B cell (primary cell): ENCODE measurements at regions not wholly inside any gene's neighbourhood (a gene's known extent, or its start where the extent isn't known, plus 50 kb on each side); places are given as distances from the start of the nearest gene placed in this dataset.

ENCODE experiments used
- ATAC-seq: fragments of 200-7000 bp; cut with Tn5 transposase; one replicate; pipeline ENCODE4 v1.10.0; 2021; ENCODE audit warnings: low read depth, mild to moderate bottlenecking, moderate number of reproducible peaks, moderate library complexity
- CTCF ChIA-PET: fragments of 350-600 bp; sonication (Branson Sonifier 250); formaldehyde crosslinking; loops from one replicate; lab custom pipeline; 2021; ENCODE audit warnings: antibody characterized with exemption, inconsistent platforms; lab: Charles Lee
- POLR2A ChIA-PET: fragments of 350-600 bp; sonication (Branson Sonifier 250); formaldehyde crosslinking; loops from one replicate; lab custom pipeline; 2021; ENCODE audit warnings: antibody characterized with exemption; lab: Charles Lee
- DNase-seq: peaks from one replicate; pipeline ENCODE4 v3.0.0; 2013
- H2AFZ ChIP-seq: 2 replicates; pipeline ENCODE4 v1.6.1; 2012; ENCODE audit warnings: mild to moderate bottlenecking, low read depth, low read length; ENCODE audit not compliant: insufficient read depth, poor library complexity, severe bottlenecking
- H3K27ac ChIP-seq, 2 donors: 1 replicate in 1 of 2; 2 replicates in 1 of 2; pipeline ENCODE4 v1.5.1; 2012 to 2013; ENCODE audit warnings: low read length in 2 of 2, mild to moderate bottlenecking in 2 of 2, moderate library complexity in 1 of 2
- H3K27me3 ChIP-seq, 4 experiments: fragments of 200-600 bp in 1 of 4; sonication (generic) in 1 of 4; replicated peaks in 1 of 4; 1 replicate in 2 of 4; 2 replicates in 2 of 4; pipeline versions ENCODE4 v1.6.1 to v1.7.0; 2013 to 2016; ENCODE audit warnings: low read length in 3 of 4, mild to moderate bottlenecking in 2 of 4, mixed read lengths in 1 of 4, moderate library complexity in 1 of 4; ENCODE audit not compliant: insufficient read depth in 4 of 4, control insufficient read depth in 3 of 4; ENCODE audit errors: control extremely low read depth in 1 of 4
- H3K36me3 ChIP-seq, 2 experiments: replicated peaks in 1 of 2; 1 replicate in 1 of 2; 2 replicates in 1 of 2; pipeline versions ENCODE4 v1.6.1 to v1.7.1; 2013; ENCODE audit warnings: low read length in 1 of 2; ENCODE audit not compliant: insufficient read depth in 2 of 2, control insufficient read depth in 1 of 2; ENCODE audit errors: control extremely low read depth in 1 of 2, extremely low read depth in 1 of 2
- H3K4me1 ChIP-seq, 2 donors: fragments of 200-600 bp in 1 of 2; sonication (generic) in 1 of 2; 1 replicate in 1 of 2; 2 replicates in 1 of 2; pipeline versions ENCODE4 v1.5.1 to v1.6.1; 2013 to 2017; ENCODE audit warnings: low read length in 2 of 2; ENCODE audit not compliant: control insufficient read depth in 2 of 2, insufficient read depth in 2 of 2
- H3K4me2 ChIP-seq: replicated peaks from 2 replicates; pipeline ENCODE3; 2012; ENCODE audit warnings: mild to moderate bottlenecking, low read depth, low read length; ENCODE audit not compliant: poor library complexity, severe bottlenecking
- H3K4me3 ChIP-seq, 5 experiments: fragments of 200-600 bp in 1 of 5; sonication (generic) in 1 of 5; 1 replicate in 3 of 5; 2 replicates in 2 of 5; pipeline versions ENCODE4 v1.5.1 to v1.7.0; 2011 to 2016; ENCODE audit warnings: low read length in 4 of 5, mild to moderate bottlenecking in 4 of 5, low read depth in 2 of 5, control low read depth in 1 of 5, moderate library complexity in 1 of 5; ENCODE audit not compliant: insufficient read depth in 1 of 5; ENCODE audit errors: control extremely low read depth in 1 of 5, extremely low read depth in 1 of 5
- H3K79me2 ChIP-seq: fragments of 200-600 bp; sonication (generic); one replicate; pipeline ENCODE4 v1.6.0; 2016; ENCODE audit warnings: low read length; ENCODE audit not compliant: control insufficient read depth, insufficient read depth
- H3K9ac ChIP-seq: fragments of 200-600 bp; sonication (generic); 2 replicates; pipeline ENCODE4 v1.6.1; 2017; ENCODE audit warnings: mild to moderate bottlenecking, low read length, moderate library complexity
- H3K9me3 ChIP-seq, 3 donors: one replicate each; pipeline versions ENCODE4 v1.6.1 to v1.7.1; 2013; ENCODE audit warnings: low read length in 2 of 3; ENCODE audit not compliant: control insufficient read depth in 2 of 3, insufficient read depth in 1 of 3; ENCODE audit errors: control extremely low read depth in 1 of 3
- H4K20me1 ChIP-seq: 2 replicates; pipeline ENCODE4 v1.6.0; 2012; ENCODE audit warnings: mild to moderate bottlenecking, low read length; ENCODE audit not compliant: insufficient read depth, control insufficient read depth, poor library complexity, severe bottlenecking
- H3K27ac Mint-ChIP-seq: one replicate; pipeline ENCODE4 v1.8.0; 2021; ENCODE audit warnings: mixed read lengths
- H3K27me3 Mint-ChIP-seq: one replicate; pipeline ENCODE4 v1.8.0; 2021; ENCODE audit warnings: mixed read lengths
- H3K4me1 Mint-ChIP-seq: one replicate; pipeline ENCODE4 v1.8.0; 2021; ENCODE audit warnings: mixed read lengths
- H3K4me3 Mint-ChIP-seq: one replicate; pipeline ENCODE4 v1.8.0; 2021; ENCODE audit warnings: mixed read lengths
- H3K9me3 Mint-ChIP-seq: one replicate; pipeline ENCODE4 v1.8.0; 2022; ENCODE audit warnings: mixed read lengths; ENCODE audit not compliant: insufficient read depth
- CTCF ChIP-seq: fragments of 200-600 bp; IDR thresholded peaks from one replicate; pipeline ENCODE4 v1.8.0; 2022; ENCODE audit warnings: antibody characterized with exemption, mild to moderate bottlenecking
- EZH2 ChIP-seq: IDR thresholded peaks from 2 replicates; pipeline ENCODE4 v1.6.1; 2012; ENCODE audit warnings: borderline replicate concordance, low read depth, mild to moderate bottlenecking, moderate library complexity, low read length; ENCODE audit not compliant: insufficient read depth, poor library complexity, severe bottlenecking
- WGBS: methylation state at CpG from one replicate; pipeline ENCODE4 v1.1.5; 2013; ENCODE audit warnings: missing lambda C conversion rate; ENCODE audit not compliant: insufficient coverage; 5-methylcytosine and 5-hydroxymethylcytosine counted together
- intact Hi-C: fragments of 100-400 bp; cut with micrococcal nuclease; formaldehyde crosslinking; loops from one replicate; pipeline ENCODE4 v1.10.0; 2022

DNA sequence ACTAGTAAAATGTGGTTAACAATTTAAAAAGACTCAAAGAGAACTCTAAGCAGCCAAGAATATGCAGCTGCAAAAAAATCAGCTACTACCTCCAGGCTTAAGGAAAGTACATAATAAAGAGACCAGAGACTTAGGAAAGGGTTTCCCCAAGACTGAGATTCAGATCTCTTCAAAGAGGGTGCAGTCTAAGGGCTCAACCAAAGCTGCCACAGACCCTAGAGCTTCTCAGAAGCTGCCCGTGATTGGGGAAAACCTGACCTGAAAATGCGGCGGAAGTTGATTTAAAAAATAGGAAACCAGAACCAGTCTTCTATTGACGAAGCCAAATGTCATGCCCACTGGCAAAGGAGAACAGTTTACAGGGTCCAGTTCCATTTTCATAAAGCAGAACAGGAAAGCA, 516.8 kb upstream of the MARCKS start:
- no peaks in the 10 kb centered on the region for H3K9me3 Mint-ChIP-seq
- H3K27ac ChIP-seq, result no peak overlapping the region
- intact Hi-C loops, result no loop called here
- peak; percentile 33 for ATAC-seq
- no peaks in the 10 kb centered on the region for H3K9me3 ChIP-seq
- H4K20me1 ChIP-seq, result no peaks in the 10 kb centered on the region
- TF ChIP-seq CTCF (no peak), EZH2 (no peak)
- H3K4me2 ChIP-seq, result peak overlapping the region; percentile 42
- DNase-seq, result peak; percentile 14
- no peaks in the 10 kb centered on the region for H3K4me1 ChIP-seq
- 85% methylated on average over 4 of the region's 4 CpGs for WGBS
- H3K27me3 ChIP-seq, result no peaks in the 10 kb centered on the region
- H2AFZ ChIP-seq, result no peak overlapping the region
- H3K4me1 Mint-ChIP-seq, result peaks cover 3% of the 10 kb centered on the region
- H3K79me2 ChIP-seq, result no peaks in the 10 kb centered on the region
- no peak overlapping the region for H3K9ac ChIP-seq
- no peak overlapping the region for H3K4me3 Mint-ChIP-seq
- CTCF ChIA-PET, result no interaction called here
- H3K27ac Mint-ChIP-seq, result no peak overlapping the region
- H3K4me3 ChIP-seq, result no peak overlapping the region
- POLR2A ChIA-PET, result interaction anchor here (1.0 kb wide), 1 partner anchor 518 kb away, joined by 4 read pairs; no protein-coding TSS in a partner anchor
- H3K36me3 ChIP-seq, result no peaks in the 10 kb centered on the region
- H3K27me3 Mint-ChIP-seq, result peaks cover 4% of the 10 kb centered on the region

DNA sequence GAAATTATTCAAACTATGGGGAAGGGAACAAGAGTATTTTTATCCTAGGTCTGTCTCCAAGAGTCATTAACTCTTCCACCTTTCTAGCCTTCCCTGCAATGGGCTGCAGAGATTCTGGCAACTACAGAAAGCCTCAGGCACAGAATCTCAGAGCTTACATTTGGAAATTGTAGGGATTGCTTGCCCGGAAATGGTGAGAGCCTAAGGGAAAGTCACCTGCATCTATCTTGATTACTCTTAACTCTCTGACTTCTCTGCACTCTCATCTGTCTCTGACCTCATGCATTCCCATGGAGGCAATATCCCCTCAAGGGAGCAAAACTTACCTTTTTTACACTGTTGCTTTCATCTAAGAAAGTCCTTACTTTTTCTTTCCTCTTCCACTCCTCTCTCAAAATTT, 513.2 kb upstream of the MARCKS start:
- Histone ChIP-seq H3K27ac (no peak overlapping the region), H3K9me3 (no peaks in the 10 kb centered on the region), H2AFZ (no peak overlapping the region), H4K20me1 (no peaks in the 10 kb centered on the region), H3K4me1 (no peaks in the 10 kb centered on the region), H3K4me2 (no peak overlapping the region), H3K9ac (no peak overlapping the region), H3K79me2 (no peaks in the 10 kb centered on the region), H3K27me3 (no peaks in the 10 kb centered on the region), H3K4me3 (no peak overlapping the region), H3K36me3 (no peaks in the 10 kb centered on the region)
- Mint-ChIP-seq H3K4me1 (peaks cover 3% of the 10 kb centered on the region), H3K4me3 (no peak overlapping the region), H3K27me3 (peaks cover 4% of the 10 kb centered on the region), H3K27ac (no peak overlapping the region), H3K9me3 (no peaks in the 10 kb centered on the region)
- CTCF ChIA-PET, result no interaction called here
- no peak for ATAC-seq
- 57% methylated on average over 1 of the region's 1 CpG for WGBS
- POLR2A ChIA-PET, result no interaction called here
- intact Hi-C loops, result no loop called here
- TF ChIP-seq EZH2 (no peak), CTCF (no peak)
- DNase-seq, result no peak
